ENCODE measurements at regions not wholly inside any gene's neighbourhood (a gene's known extent, or its start where the extent isn't known, plus 50 kb on each side); places are given as distances from the start of the nearest gene placed in this dataset.

- TF ChIP-seq POLR2AphosphoS5 (IDR thresholded peaks at IDR 0.05; ENCODE audit: low read depth, low read length) (no peak), ZBTB33 (IDR thresholded peaks at IDR 0.05; ENCODE audit: extremely low read depth, insufficient replicate concordance, low read length) (no peak), YY1 (IDR thresholded peaks at IDR 0.05; ENCODE audit: extremely low read depth, insufficient replicate concordance, low read depth, low read length) (no peak), POLR2A (IDR thresholded peaks at IDR 0.05; ENCODE audit: borderline replicate concordance, extremely low read depth, insufficient read depth, insufficient read length) (no peak), MAX (IDR thresholded peaks at IDR 0.05) (no peak)
Observed at GRCh38 chr11:112773264-112773663, 188.0 kb upstream of the NCAM1 start.

Measured in HCT116 (cell line).